ENCODE measurements at regions not wholly inside any gene's neighbourhood (a gene's known extent, or its start where the extent isn't known, plus 50 kb on each side); places are given as distances from the start of the nearest gene placed in this dataset.

DNA sequence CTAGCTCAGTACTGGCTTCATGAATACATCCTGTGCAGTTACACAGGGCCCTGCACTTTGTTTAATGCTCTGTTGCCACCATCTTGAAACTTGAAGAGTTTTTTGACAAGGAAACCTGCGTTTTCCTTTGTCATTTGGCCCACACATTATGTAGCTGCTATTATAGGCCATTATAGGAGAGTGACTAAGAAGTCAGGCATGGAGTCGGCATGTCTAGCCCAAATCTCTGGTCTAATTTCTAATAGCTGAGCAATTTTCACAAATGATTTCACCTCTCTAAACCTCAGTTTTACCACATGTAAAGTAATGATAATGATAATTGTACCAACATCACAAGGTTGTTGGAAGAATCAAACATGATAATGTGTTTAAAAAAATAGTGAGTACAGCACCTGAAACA, 67.1 kb upstream of the MYLIP start:
- H3K4me2 ChIP-seq = no peak overlapping the region
- DNase-seq (ENCODE audit: low read depth in 1 of 2, low spot score in 1 of 2) (no peak), ATAC-seq (no peak), FAIRE-seq (no peak)
- no peaks in the 10 kb centered on the region for H3K4me1 ChIP-seq
- CTCF ChIA-PET = no interaction called here
- POLR2A ChIA-PET = no interaction called here
- TF ChIP-seq HOXA7 (CRISPR knock-in tag; IDR thresholded peaks at IDR 0.05) (no peak), RARB (CRISPR knock-in tag; IDR thresholded peaks at IDR 0.05) (no peak), RAD21 (conservative IDR thresholded peaks at IDR 0.05 in 1 of 2, IDR thresholded peaks at IDR 0.05 in 1 of 2) (no peak), RNF2 (IDR thresholded peaks at IDR 0.05; ENCODE audit: borderline replicate concordance, low read depth) (no peak), PHF8 (IDR thresholded peaks at IDR 0.05; ENCODE audit: borderline replicate concordance, low read depth) (no peak)
- TF ChIP-seq, protein P1, sequence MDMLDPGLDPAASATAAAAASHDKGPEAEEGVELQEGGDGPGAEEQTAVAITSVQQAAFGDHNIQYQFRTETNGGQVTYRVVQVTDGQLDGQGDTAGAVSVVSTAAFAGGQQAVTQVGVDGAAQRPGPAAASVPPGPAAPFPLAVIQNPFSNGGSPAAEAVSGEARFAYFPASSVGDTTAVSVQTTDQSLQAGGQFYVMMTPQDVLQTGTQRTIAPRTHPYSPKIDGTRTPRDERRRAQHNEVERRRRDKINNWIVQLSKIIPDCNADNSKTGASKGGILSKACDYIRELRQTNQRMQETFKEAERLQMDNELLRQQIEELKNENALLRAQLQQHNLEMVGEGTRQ (IDR thresholded peaks at IDR 0.05) = no peak
- TF ChIP-seq, protein P2, sequence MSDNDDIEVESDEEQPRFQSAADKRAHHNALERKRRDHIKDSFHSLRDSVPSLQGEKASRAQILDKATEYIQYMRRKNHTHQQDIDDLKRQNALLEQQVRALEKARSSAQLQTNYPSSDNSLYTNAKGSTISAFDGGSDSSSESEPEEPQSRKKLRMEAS (IDR thresholded peaks at IDR 0.05) = no peak
- TF ChIP-seq, protein P3, sequence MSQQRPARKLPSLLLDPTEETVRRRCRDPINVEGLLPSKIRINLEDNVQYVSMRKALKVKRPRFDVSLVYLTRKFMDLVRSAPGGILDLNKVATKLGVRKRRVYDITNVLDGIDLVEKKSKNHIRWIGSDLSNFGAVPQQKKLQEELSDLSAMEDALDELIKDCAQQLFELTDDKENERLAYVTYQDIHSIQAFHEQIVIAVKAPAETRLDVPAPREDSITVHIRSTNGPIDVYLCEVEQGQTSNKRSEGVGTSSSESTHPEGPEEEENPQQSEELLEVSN (IDR thresholded peaks at IDR 0.05; ENCODE audit: borderline replicate concordance, low read depth) = no peak
- no peaks in the 10 kb centered on the region for H3K9me3 ChIP-seq
- H3K4me3 ChIP-seq = no peak overlapping the region
- no peak overlapping the region for H3K27ac ChIP-seq
- WGBS (ENCODE audit: missing lambda C conversion rate) = 42% methylated on average over 2 of the region's 2 CpGs

- DNase-seq (ENCODE audit: low read depth in 1 of 2, low spot score in 1 of 2) (no peak), ATAC-seq (no peak), FAIRE-seq (no peak)
- no peak overlapping the region for H3K4me2 ChIP-seq
- WGBS (ENCODE audit: missing lambda C conversion rate) = 31% methylated on average over 3 of the region's 3 CpGs
- H3K4me3 ChIP-seq = no peak overlapping the region
- H3K9me3 ChIP-seq = no peaks in the 10 kb centered on the region
- no peak overlapping the region for H3K27ac ChIP-seq
- ChIA-PET POLR2A (no interaction called here), CTCF (interaction anchor here (1.2 kb wide), 1 partner anchor 69 kb away, joined by 3 read pairs; the partner anchor contains the start of gene MYLIP)
- no peak for TF ChIP-seq CEBPB (IDR thresholded peaks at IDR 0.05)
- TF ChIP-seq ESRRA (IDR thresholded peaks at IDR 0.05; ENCODE audit: borderline replicate concordance, low read length) = no peak
- no peak for TF ChIP-seq HEYL (CRISPR knock-in tag; IDR thresholded peaks at IDR 0.05)
- TF ChIP-seq, protein P3 (IDR thresholded peaks at IDR 0.05; ENCODE audit: borderline replicate concordance, low read depth) = no peak
- no peak for TF ChIP-seq HDAC2 (IDR thresholded peaks at IDR 0.05)
- TF ChIP-seq PHF8 (IDR thresholded peaks at IDR 0.05; ENCODE audit: borderline replicate concordance, low read depth) = no peak
- TF ChIP-seq EHMT2 (IDR thresholded peaks at IDR 0.05; ENCODE audit: low read depth) = no peak
- no peak for TF ChIP-seq KDM5A (IDR thresholded peaks at IDR 0.05)
- TF ChIP-seq EHF (CRISPR knock-in tag; IDR thresholded peaks at IDR 0.05) = no peak
- no peak for TF ChIP-seq MAFK (IDR thresholded peaks at IDR 0.05; ENCODE audit: partially characterized antibody)
- no peak for TF ChIP-seq RAD21 (conservative IDR thresholded peaks at IDR 0.05 in 1 of 2, IDR thresholded peaks at IDR 0.05 in 1 of 2)
- no peak for TF ChIP-seq POLR2AphosphoS2 (conservative IDR thresholded peaks at IDR 0.05; ENCODE audit: low read length)
- TF ChIP-seq JUNB (IDR thresholded peaks at IDR 0.05) = no peak
- TF ChIP-seq ZC3H11A (IDR thresholded peaks at IDR 0.05) = no peak
- TF ChIP-seq, protein P2 (IDR thresholded peaks at IDR 0.05) = no peak
- TF ChIP-seq HOXB13 (CRISPR knock-in tag; IDR thresholded peaks at IDR 0.05; ENCODE audit: low read depth) = no peak
- no peak for TF ChIP-seq JUN (IDR thresholded peaks at IDR 0.05)
- no peaks in the 10 kb centered on the region for H3K4me1 ChIP-seq
These were observed 68.8 kb upstream of the MYLIP start for GRCh38 chr6:16060039-16060438.

DNA sequence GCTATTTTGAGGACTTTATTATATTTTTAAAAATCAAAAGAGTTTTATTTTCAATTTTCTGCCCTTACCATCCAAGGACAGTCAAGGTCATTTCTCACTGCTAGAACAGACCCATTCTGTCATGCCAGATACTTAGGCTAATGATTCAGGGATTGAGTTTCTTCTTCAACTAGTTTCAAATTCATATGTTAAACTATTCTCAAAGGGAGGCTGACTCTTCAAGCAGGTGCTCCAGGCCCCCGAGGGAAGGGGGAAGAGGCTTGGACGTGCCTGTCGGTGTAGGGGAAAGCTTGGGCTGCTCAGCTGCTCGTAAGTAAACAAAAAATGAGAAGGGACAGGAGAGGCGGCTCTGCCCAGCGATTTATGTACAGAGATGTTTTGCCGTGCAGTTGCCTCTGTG, 69.4 kb upstream of the MYLIP start:
- POLR2A ChIA-PET = no interaction called here

More for the DNA sequence above, 69.4 kb upstream of the MYLIP start:
- no peak overlapping the region for H3K4me3 ChIP-seq
- CTCF ChIA-PET = interaction anchor here (1.0 to 1.2 kb wide), 2 partner anchors 10 to 69 kb away, joined by 3 read pairs; partner anchors contain the start of gene MYLIP
- no peaks in the 10 kb centered on the region for H3K9me3 ChIP-seq
- TF ChIP-seq MYC (IDR thresholded peaks at IDR 0.05; ENCODE audit: borderline replicate concordance, low read length) (no peak), KDM1A (IDR thresholded peaks at IDR 0.05; ENCODE audit: low read depth) (no peak), RARB (CRISPR knock-in tag; IDR thresholded peaks at IDR 0.05) (no peak), ZC3H11A (IDR thresholded peaks at IDR 0.05) (no peak), EHF (CRISPR knock-in tag; IDR thresholded peaks at IDR 0.05) (no peak), ESRRA (IDR thresholded peaks at IDR 0.05; ENCODE audit: borderline replicate concordance, low read length) (no peak), FOSL2 (IDR thresholded peaks at IDR 0.05) (no peak), FOSL2 (CRISPR knock-in tag; IDR thresholded peaks at IDR 0.05) (no peak)
- TF ChIP-seq, protein P2 (IDR thresholded peaks at IDR 0.05) = no peak
- TF ChIP-seq, protein P3 (IDR thresholded peaks at IDR 0.05; ENCODE audit: borderline replicate concordance, low read depth) = no peak
- TF ChIP-seq, protein P4, sequence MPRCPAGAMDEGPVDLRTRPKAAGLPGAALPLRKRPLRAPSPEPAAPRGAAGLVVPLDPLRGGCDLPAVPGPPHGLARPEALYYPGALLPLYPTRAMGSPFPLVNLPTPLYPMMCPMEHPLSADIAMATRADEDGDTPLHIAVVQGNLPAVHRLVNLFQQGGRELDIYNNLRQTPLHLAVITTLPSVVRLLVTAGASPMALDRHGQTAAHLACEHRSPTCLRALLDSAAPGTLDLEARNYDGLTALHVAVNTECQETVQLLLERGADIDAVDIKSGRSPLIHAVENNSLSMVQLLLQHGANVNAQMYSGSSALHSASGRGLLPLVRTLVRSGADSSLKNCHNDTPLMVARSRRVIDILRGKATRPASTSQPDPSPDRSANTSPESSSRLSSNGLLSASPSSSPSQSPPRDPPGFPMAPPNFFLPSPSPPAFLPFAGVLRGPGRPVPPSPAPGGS (IDR thresholded peaks at IDR 0.05) = no peak
- no peak for FAIRE-seq
- no peak for DNase-seq (ENCODE audit: low read depth in 1 of 2, low spot score in 1 of 2)
- no peak overlapping the region for H3K27ac ChIP-seq
- no peaks in the 10 kb centered on the region for H3K4me1 ChIP-seq
- ATAC-seq = no peak
- H3K4me2 ChIP-seq = no peak overlapping the region
- 21% methylated on average over 7 of the region's 7 CpGs for WGBS (ENCODE audit: missing lambda C conversion rate)

All from A549 (cell line).